ENCODE measurements at regions not wholly inside any gene's neighbourhood (a gene's known extent, or its start where the extent isn't known, plus 50 kb on each side); places are given as distances from the start of the nearest gene placed in this dataset.

- Histone ChIP-seq H3K79me2 (ENCODE audit: control insufficient read depth, insufficient read depth, low read length) (no peaks in the 10 kb centered on the region), H3K4me2 (replicated peaks; ENCODE audit: low read depth, low read length, poor library complexity, severe bottlenecking) (no peak overlapping the region), H3K9ac (ENCODE audit: low read length) (no peak overlapping the region), H3K36me3 (replicated peaks in 1 of 2; ENCODE audit: control extremely low read depth in 1 of 2, control insufficient read depth in 1 of 2, extremely low read depth in 1 of 2, insufficient read depth in 2 of 2, low read length in 1 of 2) (no peaks in the 10 kb centered on the region), H3K27me3 (replicated peaks in 1 of 4; ENCODE audit: control extremely low read depth in 1 of 4, control insufficient read depth in 3 of 4, insufficient read depth in 4 of 4, low read length in 3 of 4) (peaks cover 0 to 8% (median 5%) of the 10 kb centered on the region in 4 experiments), H2AFZ (ENCODE audit: insufficient read depth, low read depth, low read length, poor library complexity, severe bottlenecking) (no peak overlapping the region), H3K4me3 (ENCODE audit: control extremely low read depth in 1 of 5, extremely low read depth in 1 of 5, insufficient read depth in 1 of 5, low read depth in 2 of 5, low read length in 4 of 5) (no peak overlapping the region), H4K20me1 (ENCODE audit: control insufficient read depth, insufficient read depth, low read length, poor library complexity, severe bottlenecking) (no peaks in the 10 kb centered on the region), H3K4me1 (ENCODE audit: control insufficient read depth in 2 of 2, insufficient read depth in 2 of 2, low read length in 2 of 2) (no peaks in the 10 kb centered on the region), H3K27ac (ENCODE audit: low read length in 2 of 2) (no peak overlapping the region), H3K9me3 (ENCODE audit: control extremely low read depth in 1 of 3, control insufficient read depth in 2 of 3, insufficient read depth in 1 of 3, low read length in 2 of 3) (no peaks in the 10 kb centered on the region)
- CTCF ChIA-PET, result no interaction called here
- intact Hi-C loops (cut with micrococcal nuclease), result no loop called here
- H3K9me3 Mint-ChIP-seq (ENCODE audit: insufficient read depth), result peaks cover 2% of the 10 kb centered on the region
- no peak for DNase-seq
- 97% methylated on average over 3 of the region's 3 CpGs for WGBS (ENCODE audit: insufficient coverage)
- peaks cover 43% of the 10 kb centered on the region for H3K27me3 Mint-ChIP-seq
- no peak for TF ChIP-seq EZH2 (IDR thresholded peaks at IDR 0.05; ENCODE audit: borderline replicate concordance, insufficient read depth, low read depth, low read length, poor library complexity, severe bottlenecking)
- TF ChIP-seq, protein P1, sequence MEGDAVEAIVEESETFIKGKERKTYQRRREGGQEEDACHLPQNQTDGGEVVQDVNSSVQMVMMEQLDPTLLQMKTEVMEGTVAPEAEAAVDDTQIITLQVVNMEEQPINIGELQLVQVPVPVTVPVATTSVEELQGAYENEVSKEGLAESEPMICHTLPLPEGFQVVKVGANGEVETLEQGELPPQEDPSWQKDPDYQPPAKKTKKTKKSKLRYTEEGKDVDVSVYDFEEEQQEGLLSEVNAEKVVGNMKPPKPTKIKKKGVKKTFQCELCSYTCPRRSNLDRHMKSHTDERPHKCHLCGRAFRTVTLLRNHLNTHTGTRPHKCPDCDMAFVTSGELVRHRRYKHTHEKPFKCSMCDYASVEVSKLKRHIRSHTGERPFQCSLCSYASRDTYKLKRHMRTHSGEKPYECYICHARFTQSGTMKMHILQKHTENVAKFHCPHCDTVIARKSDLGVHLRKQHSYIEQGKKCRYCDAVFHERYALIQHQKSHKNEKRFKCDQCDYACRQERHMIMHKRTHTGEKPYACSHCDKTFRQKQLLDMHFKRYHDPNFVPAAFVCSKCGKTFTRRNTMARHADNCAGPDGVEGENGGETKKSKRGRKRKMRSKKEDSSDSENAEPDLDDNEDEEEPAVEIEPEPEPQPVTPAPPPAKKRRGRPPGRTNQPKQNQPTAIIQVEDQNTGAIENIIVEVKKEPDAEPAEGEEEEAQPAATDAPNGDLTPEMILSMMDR (IDR thresholded peaks at IDR 0.05), result no peak
- no peak overlapping the region for H3K27ac Mint-ChIP-seq
- no peak for ATAC-seq (ENCODE audit: low read depth)
- no peak overlapping the region for H3K4me3 Mint-ChIP-seq
- POLR2A ChIA-PET, result no interaction called here
- no peaks in the 10 kb centered on the region for H3K4me1 Mint-ChIP-seq
Measured at GRCh38 chr20:4569865-4570264, 116.4 kb upstream of the PRNP start.

- Histone ChIP-seq H2AFZ (ENCODE audit: insufficient read depth, low read depth, low read length, poor library complexity, severe bottlenecking) (no peak overlapping the region), H3K4me2 (replicated peaks; ENCODE audit: low read depth, low read length, poor library complexity, severe bottlenecking) (no peak overlapping the region), H3K4me1 (ENCODE audit: control insufficient read depth in 2 of 2, insufficient read depth in 2 of 2, low read length in 2 of 2) (no peaks in the 10 kb centered on the region), H3K9ac (ENCODE audit: low read length) (no peak overlapping the region), H4K20me1 (ENCODE audit: control insufficient read depth, insufficient read depth, low read length, poor library complexity, severe bottlenecking) (no peaks in the 10 kb centered on the region), H3K9me3 (ENCODE audit: control extremely low read depth in 1 of 3, control insufficient read depth in 2 of 3, insufficient read depth in 1 of 3, low read length in 2 of 3) (peaks cover 0 to 2% (median 0%) of the 10 kb centered on the region in 3 donors), H3K27ac (ENCODE audit: low read length in 2 of 2) (no peak overlapping the region), H3K27me3 (replicated peaks in 1 of 4; ENCODE audit: control extremely low read depth in 1 of 4, control insufficient read depth in 3 of 4, insufficient read depth in 4 of 4, low read length in 3 of 4) (peaks cover 0 to 8% (median 5%) of the 10 kb centered on the region in 4 experiments), H3K79me2 (ENCODE audit: control insufficient read depth, insufficient read depth, low read length) (no peaks in the 10 kb centered on the region), H3K4me3 (ENCODE audit: control extremely low read depth in 1 of 5, extremely low read depth in 1 of 5, insufficient read depth in 1 of 5, low read depth in 2 of 5, low read length in 4 of 5) (no peak overlapping the region), H3K36me3 (replicated peaks in 1 of 2; ENCODE audit: control extremely low read depth in 1 of 2, control insufficient read depth in 1 of 2, extremely low read depth in 1 of 2, insufficient read depth in 2 of 2, low read length in 1 of 2) (no peaks in the 10 kb centered on the region)
- Mint-ChIP-seq H3K27ac (no peak overlapping the region), H3K9me3 (ENCODE audit: insufficient read depth) (peaks cover 4% of the 10 kb centered on the region), H3K4me3 (no peak overlapping the region), H3K4me1 (no peaks in the 10 kb centered on the region), H3K27me3 (peaks cover 47% of the 10 kb centered on the region)
- TF ChIP-seq EZH2 (IDR thresholded peaks at IDR 0.05; ENCODE audit: borderline replicate concordance, insufficient read depth, low read depth, low read length, poor library complexity, severe bottlenecking), result no peak
- TF ChIP-seq, protein P1 (IDR thresholded peaks at IDR 0.05), result peak; percentile 32
- POLR2A ChIA-PET, result no interaction called here
- intact Hi-C loops (cut with micrococcal nuclease), result no loop called here
- WGBS (ENCODE audit: insufficient coverage), result 100% methylated on average over 1 of the region's 2 CpGs
- DNase-seq, result no peak
- CTCF ChIA-PET, result interaction anchor here (0.9 kb wide), 1 partner anchor 16 kb away, joined by 3 read pairs; no protein-coding TSS in a partner anchor
- no peak for ATAC-seq (ENCODE audit: low read depth)
Measured at GRCh38 chr20:4569092-4569491, 117.2 kb upstream of the PRNP start.

All from B cell (primary cell).